Tibial artery (tissue), 4 donors: ENCODE measurements at regions not wholly inside any gene's neighbourhood (a gene's known extent, or its start where the extent isn't known, plus 50 kb on each side); places are given as distances from the start of the nearest gene placed in this dataset.

Experiments
- DNase-seq, 2 donors: peaks; one replicate each; pipeline ENCODE4 v3.0.0-alpha.2; 2019
- H3K27ac ChIP-seq, 2 donors: fragments of 200-600 bp; sonication (generic) in 1 of 2; 1 replicate in 1 of 2; 2 replicates in 1 of 2; pipeline ENCODE4 v1.5.1; 2018 to 2019; ENCODE audit warnings: mild to moderate bottlenecking in 1 of 2
- H3K27me3 ChIP-seq, 2 donors: fragments of 200-600 bp; sonication (generic) in 1 of 2; one replicate each; pipeline versions ENCODE4 v1.5.1 to v1.6.0; 2016 to 2019
- H3K36me3 ChIP-seq, 3 donors: fragments of 200-600 bp; sonication (generic) in 2 of 3; one replicate each; pipeline ENCODE4 v1.5.1; 2016 to 2019; ENCODE audit warnings: mild to moderate bottlenecking in 2 of 3
- H3K4me1 ChIP-seq, 4 donors: fragments of 200-600 bp; sonication (generic) in 2 of 4; 1 replicate in 3 of 4; 2 replicates in 1 of 4; pipeline ENCODE4 v1.5.1; 2016 to 2019
- H3K4me3 ChIP-seq, 2 donors: fragments of 200-600 bp; sonication (generic) in 1 of 2; 1 replicate in 1 of 2; 2 replicates in 1 of 2; pipeline ENCODE4 v1.5.1; 2018 to 2019; ENCODE audit warnings: mild to moderate bottlenecking in 2 of 2
- H3K9me3 ChIP-seq, 3 donors: fragments of 200-600 bp; sonication (generic) in 1 of 3; one replicate each; pipeline ENCODE4 v1.5.1; 2016 to 2019
- intact Hi-C: fragments of 100-400 bp; cut with DNase I; formaldehyde crosslinking; loops from one replicate; pipeline ENCODE4 v1.15.0; 2023; ENCODE audit warnings: low total_unique reads
- TF ChIP-seq, protein P1 (sequence below), 2 experiments: fragments of 200-600 bp in 1 of 2; fragments of 450-650 bp in 1 of 2; IDR thresholded peaks; one replicate each; pipeline ENCODE4 v1.5.1; 2017 to 2019; ENCODE audit warnings: antibody characterized with exemption in 2 of 2, mild to moderate bottlenecking in 1 of 2, moderate library complexity in 1 of 2

DNA sequence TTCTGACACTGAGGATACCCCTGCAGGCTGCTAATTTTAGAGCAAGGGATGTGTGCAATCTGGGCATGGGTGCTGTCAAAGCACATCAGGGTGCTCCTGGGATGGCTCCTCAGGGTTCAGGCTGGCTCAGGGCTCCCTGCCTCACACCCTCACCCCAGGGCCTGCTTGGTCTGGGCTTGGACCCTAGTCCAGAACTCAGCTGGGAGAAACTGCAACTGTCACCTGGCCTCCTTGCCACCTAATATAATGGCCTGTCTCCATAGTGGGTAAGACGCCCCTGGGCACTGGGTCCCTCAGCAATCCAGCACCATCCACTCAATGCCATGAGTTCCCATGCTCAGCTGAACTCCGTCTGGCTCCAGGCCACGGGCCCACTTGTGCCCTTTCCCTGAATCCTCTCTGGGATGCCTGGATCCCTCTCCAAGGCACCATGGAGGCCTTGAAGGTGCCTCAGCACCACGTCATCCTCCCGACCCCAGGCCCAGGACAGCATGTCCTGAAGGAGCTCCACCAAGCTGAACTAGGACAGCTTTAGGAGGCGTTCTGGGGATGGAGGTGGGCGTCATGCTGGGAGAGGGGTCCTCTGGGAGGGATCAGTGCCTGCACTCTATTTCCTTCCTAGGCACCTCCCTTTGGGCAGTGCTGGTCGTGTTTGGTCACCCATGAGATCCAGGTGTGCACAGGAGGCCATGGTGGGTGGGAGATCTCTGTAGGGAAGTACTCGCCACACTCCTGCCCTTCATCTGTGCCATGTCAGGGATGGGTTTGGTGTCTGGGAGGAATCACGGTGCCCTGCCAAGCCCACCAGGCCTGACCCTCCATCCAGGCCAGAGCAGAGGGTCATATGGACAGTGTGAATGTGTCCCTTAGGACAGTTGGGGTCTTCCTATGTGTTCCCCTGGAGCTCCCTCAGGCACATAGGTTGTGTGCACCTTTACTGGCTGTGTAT is 1688.4 kb downstream of the TP53TG3F start:
- H3K9me3 ChIP-seq = peaks cover 0 to 19% (median 9%) of the 10 kb centered on the region in 3 donors
- intact Hi-C loops = no loop called here

DNA sequence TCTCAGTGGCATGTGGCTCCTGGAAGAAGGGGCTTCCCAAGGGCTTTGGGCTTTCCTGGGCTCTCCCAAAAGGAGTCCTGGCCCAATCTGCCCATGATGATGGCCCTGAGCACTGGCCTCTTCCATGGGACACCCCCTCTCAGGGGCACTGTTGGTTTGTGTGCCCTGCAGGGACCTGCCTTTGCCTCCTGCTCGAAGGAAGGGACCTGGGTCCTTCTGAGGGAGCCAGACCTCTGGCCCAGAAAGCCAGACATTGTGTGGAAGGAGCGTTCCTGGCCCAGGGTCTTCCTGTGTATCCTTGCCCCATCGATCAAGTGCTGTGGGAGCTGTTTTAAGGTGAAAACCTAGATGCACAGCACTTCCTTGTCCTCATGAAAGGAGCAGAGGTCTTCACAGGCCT is 1689.3 kb downstream of the TP53TG3F start:
- Histone ChIP-seq H3K4me3 (no peak overlapping the region), H3K27me3 (no peaks in the 10 kb centered on the region), H3K4me1 (no peaks in the 10 kb centered on the region), H3K36me3 (no peaks in the 10 kb centered on the region), H3K9me3 (peaks cover 0 to 19% (median 9%) of the 10 kb centered on the region in 3 donors), H3K27ac (no peak overlapping the region)
- intact Hi-C loops = no loop called here
- no peak for DNase-seq
- TF ChIP-seq, protein P1, sequence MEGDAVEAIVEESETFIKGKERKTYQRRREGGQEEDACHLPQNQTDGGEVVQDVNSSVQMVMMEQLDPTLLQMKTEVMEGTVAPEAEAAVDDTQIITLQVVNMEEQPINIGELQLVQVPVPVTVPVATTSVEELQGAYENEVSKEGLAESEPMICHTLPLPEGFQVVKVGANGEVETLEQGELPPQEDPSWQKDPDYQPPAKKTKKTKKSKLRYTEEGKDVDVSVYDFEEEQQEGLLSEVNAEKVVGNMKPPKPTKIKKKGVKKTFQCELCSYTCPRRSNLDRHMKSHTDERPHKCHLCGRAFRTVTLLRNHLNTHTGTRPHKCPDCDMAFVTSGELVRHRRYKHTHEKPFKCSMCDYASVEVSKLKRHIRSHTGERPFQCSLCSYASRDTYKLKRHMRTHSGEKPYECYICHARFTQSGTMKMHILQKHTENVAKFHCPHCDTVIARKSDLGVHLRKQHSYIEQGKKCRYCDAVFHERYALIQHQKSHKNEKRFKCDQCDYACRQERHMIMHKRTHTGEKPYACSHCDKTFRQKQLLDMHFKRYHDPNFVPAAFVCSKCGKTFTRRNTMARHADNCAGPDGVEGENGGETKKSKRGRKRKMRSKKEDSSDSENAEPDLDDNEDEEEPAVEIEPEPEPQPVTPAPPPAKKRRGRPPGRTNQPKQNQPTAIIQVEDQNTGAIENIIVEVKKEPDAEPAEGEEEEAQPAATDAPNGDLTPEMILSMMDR (IDR thresholded peaks at IDR 0.05) = no peak

More for the DNA sequence above, 1688.4 kb downstream of the TP53TG3F start:
- Histone ChIP-seq H3K36me3 (no peaks in the 10 kb centered on the region), H3K4me3 (no peak overlapping the region), H3K27ac (no peak overlapping the region), H3K27me3 (no peaks in the 10 kb centered on the region), H3K4me1 (no peaks in the 10 kb centered on the region)
- TF ChIP-seq, protein P1 (IDR thresholded peaks at IDR 0.05) = no peak
- DNase-seq = no peak

DNA sequence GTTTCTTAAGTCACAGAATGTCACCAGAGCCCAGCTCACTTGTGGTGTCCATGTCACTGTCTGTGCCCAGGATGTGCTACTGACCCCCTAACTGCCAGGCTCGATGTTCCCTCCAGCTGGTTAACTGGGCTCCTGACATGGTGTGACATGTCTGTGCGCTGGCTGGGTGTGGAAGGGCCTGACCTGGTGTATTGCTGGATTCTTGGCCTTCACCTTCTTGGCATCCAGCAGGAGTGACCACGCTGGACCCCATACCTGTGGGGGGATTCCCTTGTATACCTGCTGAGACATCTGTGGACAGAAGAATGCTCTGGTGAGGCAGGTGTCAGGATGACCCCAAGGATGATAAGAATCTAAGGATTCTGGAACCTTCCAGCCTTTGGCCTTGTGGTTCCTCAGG is 1690.1 kb downstream of the TP53TG3F start:
- Histone ChIP-seq H3K27ac (no peak overlapping the region), H3K27me3 (no peaks in the 10 kb centered on the region), H3K36me3 (no peaks in the 10 kb centered on the region), H3K9me3 (peaks cover 0 to 19% (median 9%) of the 10 kb centered on the region in 3 donors), H3K4me3 (no peak overlapping the region), H3K4me1 (no peaks in the 10 kb centered on the region)
- no peak for DNase-seq
- intact Hi-C loops = no loop called here
- TF ChIP-seq, protein P1 (IDR thresholded peaks at IDR 0.05) = no peak

DNA sequence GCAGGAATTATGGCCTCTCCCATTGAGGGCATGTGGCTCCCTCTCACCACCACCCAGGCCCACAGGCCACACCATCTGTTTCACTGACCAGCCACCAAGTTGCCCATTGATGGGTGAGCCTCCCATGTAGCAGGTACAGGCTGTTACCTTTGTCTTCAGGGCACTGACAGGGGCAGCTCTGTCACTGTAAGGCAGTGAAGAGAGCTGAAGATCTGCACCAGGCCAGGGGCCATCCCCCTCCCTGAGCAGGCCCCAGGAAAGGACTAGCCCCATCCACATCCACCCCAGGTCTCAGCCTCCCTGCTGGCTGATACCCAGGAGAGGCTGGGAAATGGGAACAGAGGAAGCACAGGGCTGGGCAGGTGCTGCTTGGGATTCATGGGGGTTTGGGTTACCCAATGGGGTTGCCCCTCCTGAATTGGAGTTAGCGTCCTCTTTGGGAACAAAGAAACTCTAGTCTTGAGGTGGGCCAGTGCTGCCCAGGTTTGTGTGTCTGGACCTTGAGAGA is 1691.4 kb downstream of the TP53TG3F start:
- TF ChIP-seq, protein P1 (IDR thresholded peaks at IDR 0.05) = no peak
- Histone ChIP-seq H3K9me3 (peaks cover 0 to 22% (median 9%) of the 10 kb centered on the region in 3 donors), H3K36me3 (no peaks in the 10 kb centered on the region), H3K4me3 (no peak overlapping the region), H3K27ac (no peak overlapping the region), H3K4me1 (no peaks in the 10 kb centered on the region), H3K27me3 (no peaks in the 10 kb centered on the region)
- intact Hi-C loops = no loop called here
- DNase-seq = no peak

DNA sequence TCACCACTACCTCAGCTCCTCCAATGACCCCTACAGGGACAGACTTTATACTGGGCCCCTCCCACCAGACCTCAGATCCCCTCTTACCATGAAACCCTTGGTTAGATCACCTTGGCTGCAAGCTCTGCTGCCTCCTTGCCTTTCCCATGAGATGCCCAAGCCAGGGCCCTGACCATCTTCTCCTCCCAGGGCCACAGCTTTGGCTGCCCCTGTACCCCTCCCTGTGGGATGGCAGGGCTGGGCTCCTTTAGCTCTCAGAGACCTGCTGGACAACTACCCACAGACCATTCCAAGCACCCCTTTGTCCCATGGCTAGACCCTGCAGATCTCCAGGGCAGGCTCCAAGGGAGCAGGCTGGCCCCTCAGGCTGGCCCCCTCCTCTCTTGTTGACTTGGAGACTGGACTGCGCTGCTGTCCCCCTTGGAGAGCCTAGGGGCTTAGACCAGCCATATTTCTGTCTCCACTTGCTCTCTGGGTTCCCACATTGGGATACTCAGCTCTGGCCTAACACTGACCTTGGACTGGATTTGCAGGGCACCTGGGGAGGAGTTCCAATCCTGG is 1692.7 kb downstream of the TP53TG3F start:
- intact Hi-C loops = no loop called here
- H3K27ac ChIP-seq = no peak overlapping the region
- TF ChIP-seq, protein P1 (IDR thresholded peaks at IDR 0.05) = no peak
- peaks cover 0 to 14% (median 13%) of the 10 kb centered on the region in 3 donors for H3K9me3 ChIP-seq
- DNase-seq = peak in 1 of 2 donors; percentile 34
- H3K4me1 ChIP-seq = no peaks in the 10 kb centered on the region
- H3K4me3 ChIP-seq = no peak overlapping the region
- no peaks in the 10 kb centered on the region for H3K36me3 ChIP-seq
- H3K27me3 ChIP-seq = no peaks in the 10 kb centered on the region
